Retina (tissue), 1 donor: ENCODE measurements at regions not wholly inside any gene's neighbourhood (a gene's known extent, or its start where the extent isn't known, plus 50 kb on each side); places are given as distances from the start of the nearest gene placed in this dataset.

ENCODE experiments used
- DNase-seq: peaks from one replicate; pipeline ENCODE4 v3.0.0-alpha.2; 2016

GRCh38 chr14:49220492-49220891 is 365.7 kb downstream of the RPS29 start:
- DNase-seq: no peak

- no peak for DNase-seq
Measured at GRCh38 chr14:49218436-49219092, 367.6 kb downstream of the RPS29 start.

DNA sequence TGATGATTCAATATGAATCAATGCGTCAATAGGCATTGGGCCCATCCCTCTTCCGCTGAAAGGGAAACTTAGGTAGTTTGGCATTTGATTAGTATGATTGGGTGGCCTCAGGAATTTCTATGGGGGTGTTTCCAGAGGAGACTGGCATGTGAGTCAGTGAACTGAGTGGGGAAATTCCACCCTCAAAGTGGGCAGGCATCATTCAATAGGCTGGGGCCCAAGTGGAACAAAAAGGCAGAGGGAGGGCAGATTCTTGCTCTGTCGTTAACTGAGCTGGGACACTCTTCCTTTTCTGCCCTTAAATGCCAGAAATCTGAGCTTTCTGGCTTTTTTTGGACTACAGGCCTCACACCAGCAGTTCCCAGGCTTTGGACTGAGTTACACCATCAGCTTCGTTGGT is 373.5 kb downstream of the RPS29 start:
- no peak for DNase-seq

GRCh38 chr14:49209416-49209815 is 376.8 kb downstream of the RPS29 start:
- no peak for DNase-seq

DNA sequence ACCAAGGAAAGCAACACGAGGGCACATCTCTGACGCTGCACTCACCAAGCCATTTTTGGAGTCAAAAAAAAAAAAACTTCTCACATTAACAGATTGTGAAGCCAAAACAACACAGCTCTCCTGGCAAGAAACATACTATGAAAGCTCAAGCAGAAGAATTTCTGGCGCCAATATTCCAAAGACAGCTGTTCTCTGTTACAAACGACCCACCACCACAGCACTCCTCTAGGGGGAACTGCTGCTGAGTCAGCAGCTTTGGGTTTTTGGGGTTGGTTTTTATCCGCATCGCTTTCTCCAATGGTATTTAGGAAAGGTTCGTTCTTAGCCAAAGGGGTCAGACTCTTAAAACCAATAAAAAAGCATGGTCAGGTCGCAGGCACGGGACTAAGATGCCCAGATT is 379.4 kb downstream of the RPS29 start:
- no peak for DNase-seq

GRCh38 chr14:49203676-49204075 is 382.5 kb downstream of the RPS29 start:
- no peak for DNase-seq

DNA sequence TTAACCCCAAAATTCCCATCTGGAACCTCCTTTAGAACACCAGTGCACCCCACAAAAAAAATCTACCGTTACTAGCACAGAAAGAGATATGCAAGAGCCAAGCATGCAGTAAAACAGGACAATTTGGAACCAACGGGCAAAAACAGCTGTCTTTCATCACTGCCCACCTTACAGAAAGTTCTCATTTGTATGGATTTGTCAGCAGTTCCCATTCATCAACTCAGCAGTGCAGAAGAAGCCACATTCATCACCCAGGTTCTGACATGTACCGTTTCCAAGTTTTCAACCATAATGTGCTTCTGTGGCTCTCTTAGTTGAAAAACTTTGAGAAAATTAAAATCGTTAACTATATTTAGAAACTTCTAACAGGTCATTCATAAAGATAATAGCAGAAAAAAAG is 387.0 kb downstream of the RPS29 start:
- DNase-seq: no peak

DNA sequence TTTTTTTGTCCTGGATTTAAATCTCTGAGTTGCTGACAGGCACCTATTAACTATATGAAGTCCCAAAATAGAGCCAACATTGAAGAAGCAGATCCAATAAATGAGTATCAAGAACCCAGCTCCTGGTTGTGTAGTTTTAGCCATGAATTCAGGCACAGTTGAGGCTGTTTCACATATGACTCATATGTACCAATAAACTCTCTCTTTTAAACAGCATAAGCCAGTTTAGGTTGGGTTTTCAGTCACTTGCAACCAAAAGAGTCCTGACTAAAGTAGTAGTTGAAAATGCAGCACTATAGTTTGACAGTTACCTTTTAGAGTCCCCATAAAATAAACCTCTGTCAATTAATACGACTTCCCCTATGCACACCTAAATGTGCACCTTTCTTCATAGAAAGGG is 389.9 kb downstream of the RPS29 start:
- no peak for DNase-seq

GRCh38 chr14:49194067-49194466 is 392.1 kb downstream of the RPS29 start:
- DNase-seq: no peak

- peak; percentile 16 for DNase-seq
Measured at GRCh38 chr14:49193332-49194065, 392.7 kb downstream of the RPS29 start.

GRCh38 chr14:49191380-49191779 is 394.8 kb downstream of the RPS29 start:
- DNase-seq: no peak

GRCh38 chr14:49189375-49189774 is 396.8 kb downstream of the RPS29 start:
- no peak for DNase-seq

- no peak for DNase-seq
Measured at GRCh38 chr14:49187799-49188198, 398.4 kb downstream of the RPS29 start.

GRCh38 chr14:49173765-49174373 is 412.3 kb downstream of the RPS29 start:
- DNase-seq: peak; percentile 48

GRCh38 chr14:49164074-49164473 is 422.1 kb downstream of the RPS29 start:
- DNase-seq: no peak

DNA sequence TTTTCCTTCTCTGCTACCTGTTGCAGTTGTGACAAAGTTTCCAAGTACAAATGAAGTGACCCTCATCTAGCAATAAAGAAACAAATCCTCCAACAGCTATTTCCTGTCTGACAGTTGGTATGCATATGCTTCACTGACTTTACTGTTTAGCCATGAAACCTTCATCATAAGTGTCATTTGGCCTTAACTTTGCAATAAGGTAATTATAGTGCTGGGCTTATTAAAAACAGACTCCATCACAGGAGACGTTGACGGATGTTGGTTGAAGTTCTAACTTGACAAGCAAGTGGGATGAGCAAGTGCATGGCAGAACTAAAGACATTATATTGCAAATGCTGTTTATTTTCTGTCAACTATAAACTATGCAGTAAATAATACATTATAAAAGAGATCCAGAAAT is 425.2 kb downstream of the RPS29 start:
- no peak for DNase-seq

DNA sequence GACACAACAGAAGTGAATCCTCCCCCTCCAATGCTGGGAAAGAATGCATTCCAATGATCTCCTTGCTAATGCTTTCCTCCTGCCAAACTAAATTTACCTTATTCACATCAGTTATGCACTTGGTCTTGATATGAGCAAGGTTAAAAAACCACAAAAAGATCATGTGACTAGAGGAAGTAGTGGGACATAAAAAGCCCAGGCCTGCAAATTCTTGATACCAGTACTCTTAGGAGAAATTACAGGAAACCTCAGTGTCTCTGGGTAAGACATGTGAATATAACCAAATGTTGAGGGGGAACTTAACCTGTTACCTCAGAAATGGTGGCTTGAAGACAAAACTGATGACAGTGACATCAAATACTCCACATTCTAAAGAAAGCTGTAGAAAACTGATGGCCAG is 427.1 kb downstream of the RPS29 start:
- DNase-seq: no peak

GRCh38 chr14:49139593-49139992 is 446.6 kb downstream of the RPS29 start:
- no peak for DNase-seq

- DNase-seq: no peak
Measured at GRCh38 chr14:49134940-49135339, 451.2 kb downstream of the RPS29 start.

GRCh38 chr14:49121246-49121645 is 464.9 kb downstream of the RPS29 start:
- no peak for DNase-seq

GRCh38 chr14:49114161-49114893 is 471.9 kb downstream of the RPS29 start:
- DNase-seq: peak; percentile 16

DNA sequence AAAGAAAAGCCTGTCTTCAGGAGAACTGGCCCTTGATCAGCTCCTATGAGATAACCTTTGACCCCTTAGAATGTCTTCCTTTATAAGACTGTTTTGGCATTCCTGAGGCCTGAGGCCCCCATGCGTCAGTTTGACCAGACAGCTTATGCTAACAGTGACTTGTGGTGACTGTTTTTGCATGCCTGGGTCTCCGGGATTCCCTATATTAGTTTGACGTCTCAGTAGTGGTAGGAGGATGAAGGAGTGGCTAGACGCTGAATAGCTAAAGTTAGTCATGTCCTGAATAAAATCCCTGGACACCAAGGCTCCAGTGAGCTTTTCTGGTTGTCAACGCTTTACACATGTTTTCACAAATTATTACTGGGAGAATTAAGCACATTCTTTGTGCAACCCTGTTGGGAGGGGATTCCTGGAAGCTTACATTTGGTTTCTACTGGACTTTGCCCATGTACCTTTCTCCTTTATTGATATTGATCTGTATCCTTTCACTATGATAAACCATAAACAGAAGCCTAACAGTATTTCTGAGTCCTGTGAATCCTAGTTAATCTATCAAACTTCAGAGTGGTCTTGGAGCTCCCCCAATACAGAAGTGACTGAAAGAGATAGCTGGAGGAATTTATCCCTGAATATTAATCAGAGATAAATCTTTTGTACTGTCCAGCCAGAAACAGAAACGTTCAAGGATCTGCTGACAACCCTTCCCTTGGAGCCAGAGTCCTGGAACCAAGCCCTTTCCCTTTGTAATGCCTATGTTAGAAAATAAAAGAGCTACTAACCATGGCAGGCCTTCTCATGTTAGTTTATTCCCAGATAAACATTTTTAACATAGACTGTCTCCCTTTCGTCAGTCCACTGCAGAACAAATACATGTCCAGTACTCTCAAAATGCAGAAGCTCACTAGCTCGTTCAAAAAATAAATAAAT is 479.2 kb downstream of the RPS29 start:
- DNase-seq: no peak
